Panc1 (cell line): ENCODE measurements at regions not wholly inside any gene's neighbourhood (a gene's known extent, or its start where the extent isn't known, plus 50 kb on each side); places are given as distances from the start of the nearest gene placed in this dataset.

Experiments used
- ATAC-seq: fragments of 200-7000 bp; cut with Tn5 transposase; 2 replicates; pipeline ENCODE4 v1.9.1; 2020; ENCODE audit warnings: mild to moderate bottlenecking, moderate library complexity
- BruUV-seq: library from RNA; stranded (reverse); fragments of 400-500 nt; replicated peaks from 2 replicates; lab custom pipeline; 2021; lab: Mats Ljungman, UMichigan
- CTCF ChIA-PET: fragments of 300-600 bp; sonication (Branson Sonifier 250); formaldehyde crosslinking; loops from one replicate; lab custom pipeline; 2022; ENCODE audit warnings: antibody characterized with exemption; lab: Charles Lee
- POLR2A ChIA-PET: fragments of 300-600 bp; sonication (Branson Sonifier 250); formaldehyde crosslinking; loops from one replicate; lab custom pipeline; 2022; ENCODE audit warnings: antibody characterized with exemption; lab: Charles Lee
- DNase-seq: peaks from one replicate; pipeline ENCODE4 v3.0.0-alpha.2; 2010; ENCODE audit warnings: low read depth, low spot score
- H3K27ac ChIP-seq: 2 replicates; pipeline ENCODE4 v1.5.1; 2011; ENCODE audit warnings: mild to moderate bottlenecking, low read length, inconsistent platforms
- H3K27me3 ChIP-seq: fragments of 200-500 bp; sonication (Bioruptor generic); 2 replicates; pipeline ENCODE4 v1.6.0; 2014; ENCODE audit warnings: low read length, inconsistent platforms; ENCODE audit not compliant: control insufficient read depth, insufficient read depth
- H3K36me3 ChIP-seq: fragments of 200-500 bp; sonication (Bioruptor generic); 2 replicates; pipeline ENCODE4 v1.5.1; 2014; ENCODE audit warnings: inconsistent platforms, mild to moderate bottlenecking, low read length, moderate library complexity; ENCODE audit not compliant: control insufficient read depth, insufficient read depth
- H3K4me1 ChIP-seq: 2 replicates; pipeline ENCODE4 v1.5.1; 2011; ENCODE audit warnings: inconsistent platforms, mild to moderate bottlenecking, low read length, moderate library complexity; ENCODE audit not compliant: control insufficient read depth, insufficient read depth
- H3K4me3 ChIP-seq, 2 experiments: 2 replicates each; pipeline ENCODE4 v1.5.1; 2011 to 2012; ENCODE audit warnings: low read depth in 2 of 2, low read length in 2 of 2, mild to moderate bottlenecking in 2 of 2, inconsistent platforms in 1 of 2, moderate library complexity in 1 of 2
- H3K9me3 ChIP-seq: fragments of 200-500 bp; sonication (Bioruptor generic); 2 replicates; pipeline ENCODE4 v1.5.1; 2014; ENCODE audit warnings: low read depth, mild to moderate bottlenecking, inconsistent platforms, low read length, moderate library complexity; ENCODE audit not compliant: control insufficient read depth, insufficient read depth
- POLR2AphosphoS5 ChIP-seq: IDR thresholded peaks from 2 replicates; pipeline ENCODE4 v1.6.1; 2012; ENCODE audit warnings: mild to moderate bottlenecking, low read depth, low read length, moderate library complexity
- SIN3A ChIP-seq: IDR thresholded peaks from 2 replicates; pipeline ENCODE4 v1.6.1; 2012; ENCODE audit warnings: low read depth, mild to moderate bottlenecking, low read length, moderate library complexity, borderline replicate concordance; ENCODE audit not compliant: insufficient read depth
- TCF7L2 ChIP-seq: IDR thresholded peaks from 2 replicates; pipeline ENCODE4 v1.6.1; 2011; ENCODE audit warnings: mild to moderate bottlenecking, low read depth, low read length, inconsistent platforms
- in situ Hi-C: cut with HindIII; loops from 2 replicates; pipeline ENCODE4 v1.10.0; 2016; ENCODE audit warnings: low sequenced_read_pairs, low pct_unique_long_range_greater_than_20kb
- intact Hi-C: fragments of 100-400 bp; cut with micrococcal nuclease; formaldehyde crosslinking; loops from one replicate; pipeline ENCODE4 v1.10.0; 2022; ENCODE audit not compliant: unreplicated experiment
- TF ChIP-seq, protein P1 (sequence below), 2 experiments: IDR thresholded peaks; 2 replicates each; pipeline ENCODE4 v1.6.1; 2011 to 2012; ENCODE audit warnings: low read depth in 2 of 2, control low read depth in 1 of 2, low read length in 1 of 2, mild to moderate bottlenecking in 1 of 2, moderate library complexity in 1 of 2; ENCODE audit not compliant: insufficient read depth in 1 of 2
- TF ChIP-seq, protein P2 (sequence below): fragments of 450-650 bp; IDR thresholded peaks from 2 replicates; pipeline ENCODE4 v1.5.1; 2017; ENCODE audit warnings: mild to moderate bottlenecking

DNA sequence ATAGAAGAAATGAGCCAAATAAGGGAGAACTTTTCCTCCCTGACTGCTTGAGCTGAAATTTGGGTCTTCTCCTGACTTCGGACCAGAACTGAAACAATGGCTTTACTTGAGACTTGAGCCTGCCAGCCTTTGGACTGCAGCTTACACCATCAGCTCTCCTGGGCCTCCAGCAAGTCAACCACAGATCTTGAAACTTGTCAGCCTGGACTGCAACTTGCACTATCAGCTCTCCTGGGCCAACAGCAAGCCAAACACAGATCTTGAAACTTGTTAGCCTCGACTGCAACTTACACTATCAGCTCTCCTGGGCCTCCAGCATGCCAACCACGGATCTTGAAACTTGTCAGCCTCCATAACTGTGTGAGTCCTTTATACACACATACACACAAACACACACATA lies 425.9 kb upstream of the PCDH7 start:
- H3K4me1 ChIP-seq: no peaks in the 10 kb centered on the region
- in situ Hi-C loops: no loop called here
- H3K4me3 ChIP-seq: no peak overlapping the region
- intact Hi-C loops: no loop called here
- H3K27ac ChIP-seq: no peak overlapping the region
- no peak for ATAC-seq
- DNase-seq: no peak
- no peaks in the 10 kb centered on the region for H3K36me3 ChIP-seq
- ChIA-PET CTCF (no interaction called here), POLR2A (no interaction called here)
- TF ChIP-seq, protein P1, sequence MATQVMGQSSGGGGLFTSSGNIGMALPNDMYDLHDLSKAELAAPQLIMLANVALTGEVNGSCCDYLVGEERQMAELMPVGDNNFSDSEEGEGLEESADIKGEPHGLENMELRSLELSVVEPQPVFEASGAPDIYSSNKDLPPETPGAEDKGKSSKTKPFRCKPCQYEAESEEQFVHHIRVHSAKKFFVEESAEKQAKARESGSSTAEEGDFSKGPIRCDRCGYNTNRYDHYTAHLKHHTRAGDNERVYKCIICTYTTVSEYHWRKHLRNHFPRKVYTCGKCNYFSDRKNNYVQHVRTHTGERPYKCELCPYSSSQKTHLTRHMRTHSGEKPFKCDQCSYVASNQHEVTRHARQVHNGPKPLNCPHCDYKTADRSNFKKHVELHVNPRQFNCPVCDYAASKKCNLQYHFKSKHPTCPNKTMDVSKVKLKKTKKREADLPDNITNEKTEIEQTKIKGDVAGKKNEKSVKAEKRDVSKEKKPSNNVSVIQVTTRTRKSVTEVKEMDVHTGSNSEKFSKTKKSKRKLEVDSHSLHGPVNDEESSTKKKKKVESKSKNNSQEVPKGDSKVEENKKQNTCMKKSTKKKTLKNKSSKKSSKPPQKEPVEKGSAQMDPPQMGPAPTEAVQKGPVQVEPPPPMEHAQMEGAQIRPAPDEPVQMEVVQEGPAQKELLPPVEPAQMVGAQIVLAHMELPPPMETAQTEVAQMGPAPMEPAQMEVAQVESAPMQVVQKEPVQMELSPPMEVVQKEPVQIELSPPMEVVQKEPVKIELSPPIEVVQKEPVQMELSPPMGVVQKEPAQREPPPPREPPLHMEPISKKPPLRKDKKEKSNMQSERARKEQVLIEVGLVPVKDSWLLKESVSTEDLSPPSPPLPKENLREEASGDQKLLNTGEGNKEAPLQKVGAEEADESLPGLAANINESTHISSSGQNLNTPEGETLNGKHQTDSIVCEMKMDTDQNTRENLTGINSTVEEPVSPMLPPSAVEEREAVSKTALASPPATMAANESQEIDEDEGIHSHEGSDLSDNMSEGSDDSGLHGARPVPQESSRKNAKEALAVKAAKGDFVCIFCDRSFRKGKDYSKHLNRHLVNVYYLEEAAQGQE (IDR thresholded peaks at IDR 0.05; ENCODE audit: insufficient read depth in 1 of 2, low read depth in 2 of 2, low read length in 1 of 2): no peak
- TF ChIP-seq, protein P2, sequence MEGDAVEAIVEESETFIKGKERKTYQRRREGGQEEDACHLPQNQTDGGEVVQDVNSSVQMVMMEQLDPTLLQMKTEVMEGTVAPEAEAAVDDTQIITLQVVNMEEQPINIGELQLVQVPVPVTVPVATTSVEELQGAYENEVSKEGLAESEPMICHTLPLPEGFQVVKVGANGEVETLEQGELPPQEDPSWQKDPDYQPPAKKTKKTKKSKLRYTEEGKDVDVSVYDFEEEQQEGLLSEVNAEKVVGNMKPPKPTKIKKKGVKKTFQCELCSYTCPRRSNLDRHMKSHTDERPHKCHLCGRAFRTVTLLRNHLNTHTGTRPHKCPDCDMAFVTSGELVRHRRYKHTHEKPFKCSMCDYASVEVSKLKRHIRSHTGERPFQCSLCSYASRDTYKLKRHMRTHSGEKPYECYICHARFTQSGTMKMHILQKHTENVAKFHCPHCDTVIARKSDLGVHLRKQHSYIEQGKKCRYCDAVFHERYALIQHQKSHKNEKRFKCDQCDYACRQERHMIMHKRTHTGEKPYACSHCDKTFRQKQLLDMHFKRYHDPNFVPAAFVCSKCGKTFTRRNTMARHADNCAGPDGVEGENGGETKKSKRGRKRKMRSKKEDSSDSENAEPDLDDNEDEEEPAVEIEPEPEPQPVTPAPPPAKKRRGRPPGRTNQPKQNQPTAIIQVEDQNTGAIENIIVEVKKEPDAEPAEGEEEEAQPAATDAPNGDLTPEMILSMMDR: no peak
- no peaks in the 10 kb centered on the region for H3K9me3 ChIP-seq
- no peaks in the 10 kb centered on the region for H3K27me3 ChIP-seq
- no TSS peak for BruUV-seq

DNA sequence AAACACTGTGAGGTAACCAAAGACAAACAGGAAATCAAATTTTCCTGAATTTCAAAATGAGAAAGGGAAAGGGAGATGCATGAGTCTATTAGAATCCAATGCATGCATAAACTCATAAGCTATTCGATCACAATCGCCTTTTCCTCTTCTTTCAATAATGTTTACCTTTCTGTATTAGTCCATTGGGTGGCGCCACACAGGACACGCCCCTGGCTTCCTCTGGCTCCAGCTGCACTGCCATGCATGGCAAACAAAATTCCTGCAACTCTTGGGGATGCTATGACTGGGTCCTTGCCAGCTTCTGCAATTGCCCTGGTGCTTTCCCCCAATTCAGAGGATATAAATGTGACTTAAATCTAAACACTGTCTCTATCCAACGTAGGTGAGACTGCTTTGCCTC lies 424.5 kb upstream of the PCDH7 start:
- DNase-seq: no peak
- in situ Hi-C loops: no loop called here
- H3K4me3 ChIP-seq: no peak overlapping the region
- H3K27me3 ChIP-seq: no peaks in the 10 kb centered on the region
- H3K9me3 ChIP-seq: no peaks in the 10 kb centered on the region
- POLR2A ChIA-PET: no interaction called here
- no TSS peak for BruUV-seq
- ATAC-seq: no peak
- no peaks in the 10 kb centered on the region for H3K36me3 ChIP-seq
- H3K27ac ChIP-seq: no peak overlapping the region
- TF ChIP-seq SIN3A: no peak
- TF ChIP-seq, protein P2: peak; percentile 13
- H3K4me1 ChIP-seq: no peaks in the 10 kb centered on the region
- intact Hi-C loops: no loop called here
- CTCF ChIA-PET: no interaction called here

DNA sequence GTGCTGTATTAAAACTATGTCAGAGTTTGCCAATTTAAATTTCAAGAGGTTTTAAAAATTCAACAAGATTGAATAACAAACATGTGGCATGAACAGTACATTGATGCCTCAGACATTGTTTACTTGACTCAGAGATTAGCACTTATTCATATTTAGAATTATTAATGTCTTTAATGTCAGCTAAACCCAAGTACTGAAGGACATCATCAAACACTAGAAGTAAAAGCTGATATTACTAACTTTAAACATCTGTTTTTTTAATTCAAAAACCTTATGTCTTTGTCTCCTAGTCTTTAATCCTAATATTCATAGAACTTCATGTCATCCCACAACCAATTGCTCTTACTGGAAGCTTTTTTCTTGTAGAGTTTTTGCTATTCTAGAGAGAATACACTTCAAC lies 406.2 kb upstream of the PCDH7 start:
- DNase-seq (no peak), ATAC-seq (no peak)
- no peaks in the 10 kb centered on the region for H3K36me3 ChIP-seq
- ChIA-PET CTCF (no interaction called here), POLR2A (no interaction called here)
- no peak overlapping the region for H3K27ac ChIP-seq
- intact Hi-C loops (no loop called here), in situ Hi-C loops (no loop called here)
- H3K4me1 ChIP-seq: no peaks in the 10 kb centered on the region
- no peaks in the 10 kb centered on the region for H3K9me3 ChIP-seq
- no peak overlapping the region for H3K4me3 ChIP-seq
- no peaks in the 10 kb centered on the region for H3K27me3 ChIP-seq
- TF ChIP-seq, protein P1 (IDR thresholded peaks at IDR 0.05; ENCODE audit: insufficient read depth in 1 of 2, low read depth in 2 of 2, low read length in 1 of 2): no peak
- TF ChIP-seq TCF7L2: no peak
- no peak for TF ChIP-seq SIN3A
- no peak for TF ChIP-seq POLR2AphosphoS5
- TF ChIP-seq, protein P2: no peak
- no TSS peak for BruUV-seq
